ENCODE measurements at regions not wholly inside any gene's neighbourhood (a gene's known extent, or its start where the extent isn't known, plus 50 kb on each side); places are given as distances from the start of the nearest gene placed in this dataset.

DNA sequence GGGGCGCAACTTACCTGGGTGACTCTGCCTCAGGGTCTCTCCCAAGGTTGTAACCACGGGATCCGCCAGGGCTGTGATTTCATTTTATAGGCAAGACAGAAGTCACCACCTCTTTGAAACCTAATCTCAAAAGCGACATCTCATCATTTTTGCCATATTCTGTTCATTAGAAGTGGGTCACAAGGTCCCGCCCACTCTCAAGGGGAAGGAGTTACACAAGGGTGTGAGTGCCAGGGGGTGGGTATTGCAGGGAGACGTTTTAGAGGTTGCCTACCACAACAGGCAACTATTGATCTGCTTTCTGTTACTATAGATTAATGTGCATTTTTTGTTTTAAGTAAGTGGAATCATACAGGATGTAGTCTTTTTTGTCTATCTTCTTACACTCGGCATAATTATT is 56.6 kb upstream of the ADPGK start:
- no peak overlapping the region for H3K4me3 Mint-ChIP-seq
- peaks cover 28% of the 10 kb centered on the region for H3K27me3 Mint-ChIP-seq
- Histone ChIP-seq H3K4me3 (ENCODE audit: control extremely low read depth in 1 of 5, extremely low read depth in 1 of 5, insufficient read depth in 1 of 5, low read depth in 2 of 5, low read length in 4 of 5) (no peak overlapping the region), H3K36me3 (replicated peaks in 1 of 2; ENCODE audit: control extremely low read depth in 1 of 2, control insufficient read depth in 1 of 2, extremely low read depth in 1 of 2, insufficient read depth in 2 of 2, low read length in 1 of 2) (no peaks in the 10 kb centered on the region), H2AFZ (ENCODE audit: insufficient read depth, low read depth, low read length, poor library complexity, severe bottlenecking) (no peak overlapping the region), H3K79me2 (ENCODE audit: control insufficient read depth, insufficient read depth, low read length) (no peaks in the 10 kb centered on the region), H3K4me2 (replicated peaks; ENCODE audit: low read depth, low read length, poor library complexity, severe bottlenecking) (no peak overlapping the region), H3K9ac (ENCODE audit: low read length) (no peak overlapping the region), H4K20me1 (ENCODE audit: control insufficient read depth, insufficient read depth, low read length, poor library complexity, severe bottlenecking) (no peaks in the 10 kb centered on the region), H3K27me3 (replicated peaks in 1 of 4; ENCODE audit: control extremely low read depth in 1 of 4, control insufficient read depth in 3 of 4, insufficient read depth in 4 of 4, low read length in 3 of 4) (peaks cover 0 to 3% (median 0%) of the 10 kb centered on the region in 4 experiments), H3K4me1 (ENCODE audit: control insufficient read depth in 2 of 2, insufficient read depth in 2 of 2, low read length in 2 of 2) (no peaks in the 10 kb centered on the region), H3K27ac (ENCODE audit: low read length in 2 of 2) (no peak overlapping the region), H3K9me3 (ENCODE audit: control extremely low read depth in 1 of 3, control insufficient read depth in 2 of 3, insufficient read depth in 1 of 3, low read length in 2 of 3) (no peaks in the 10 kb centered on the region)
- ChIA-PET POLR2A (no interaction called here), CTCF (no interaction called here)
- DNase-seq (no peak), ATAC-seq (ENCODE audit: low read depth) (no peak)
- H3K27ac Mint-ChIP-seq = no peak overlapping the region
- TF ChIP-seq EZH2 (IDR thresholded peaks at IDR 0.05; ENCODE audit: borderline replicate concordance, insufficient read depth, low read depth, low read length, poor library complexity, severe bottlenecking) = no peak
- H3K9me3 Mint-ChIP-seq (ENCODE audit: insufficient read depth) = no peaks in the 10 kb centered on the region
- no peaks in the 10 kb centered on the region for H3K4me1 Mint-ChIP-seq
- intact Hi-C loops (cut with micrococcal nuclease) = no loop called here
- 100% methylated on average over 3 of the region's 7 CpGs for WGBS (ENCODE audit: insufficient coverage)

DNA sequence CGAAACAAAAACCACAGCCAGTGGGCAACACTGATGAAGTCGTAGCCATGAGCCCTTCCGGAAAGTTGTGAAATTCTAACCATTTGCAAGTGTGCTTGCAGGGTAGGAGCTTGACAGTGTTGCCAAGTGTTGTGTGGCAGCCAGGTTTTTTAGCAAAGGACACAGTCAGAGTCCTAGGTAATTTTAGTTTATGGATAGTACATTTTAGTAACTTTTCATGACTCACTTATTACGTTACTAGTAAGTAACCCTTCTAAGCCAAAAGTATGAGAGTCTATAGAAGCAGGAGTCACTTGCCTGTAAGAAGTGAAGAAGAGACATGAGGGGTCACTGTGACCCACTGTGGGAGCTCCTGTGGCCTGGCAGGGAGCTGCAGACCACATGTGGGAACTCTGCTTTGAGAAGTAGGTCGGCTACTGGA is 54.8 kb upstream of the ADPGK start:
- no peaks in the 10 kb centered on the region for H3K9me3 Mint-ChIP-seq (ENCODE audit: insufficient read depth)

More for the DNA sequence above, 54.8 kb upstream of the ADPGK start:
- Histone ChIP-seq H3K4me1 (ENCODE audit: control insufficient read depth in 2 of 2, insufficient read depth in 2 of 2, low read length in 2 of 2) (no peaks in the 10 kb centered on the region), H3K9me3 (ENCODE audit: control extremely low read depth in 1 of 3, control insufficient read depth in 2 of 3, insufficient read depth in 1 of 3, low read length in 2 of 3) (no peaks in the 10 kb centered on the region), H4K20me1 (ENCODE audit: control insufficient read depth, insufficient read depth, low read length, poor library complexity, severe bottlenecking) (no peaks in the 10 kb centered on the region), H3K36me3 (replicated peaks in 1 of 2; ENCODE audit: control extremely low read depth in 1 of 2, control insufficient read depth in 1 of 2, extremely low read depth in 1 of 2, insufficient read depth in 2 of 2, low read length in 1 of 2) (no peaks in the 10 kb centered on the region), H3K27me3 (replicated peaks in 1 of 4; ENCODE audit: control extremely low read depth in 1 of 4, control insufficient read depth in 3 of 4, insufficient read depth in 4 of 4, low read length in 3 of 4) (peaks cover 0 to 5% (median 1%) of the 10 kb centered on the region in 4 experiments), H3K9ac (ENCODE audit: low read length) (no peak overlapping the region), H2AFZ (ENCODE audit: insufficient read depth, low read depth, low read length, poor library complexity, severe bottlenecking) (no peak overlapping the region), H3K27ac (ENCODE audit: low read length in 2 of 2) (no peak overlapping the region), H3K4me3 (ENCODE audit: control extremely low read depth in 1 of 5, extremely low read depth in 1 of 5, insufficient read depth in 1 of 5, low read depth in 2 of 5, low read length in 4 of 5) (no peak overlapping the region), H3K4me2 (replicated peaks; ENCODE audit: low read depth, low read length, poor library complexity, severe bottlenecking) (no peak overlapping the region), H3K79me2 (ENCODE audit: control insufficient read depth, insufficient read depth, low read length) (no peaks in the 10 kb centered on the region)
- H3K27me3 Mint-ChIP-seq = peaks cover 27% of the 10 kb centered on the region
- intact Hi-C loops (cut with micrococcal nuclease) = no loop called here
- WGBS (ENCODE audit: insufficient coverage) = 70% methylated on average over 3 of the region's 5 CpGs
- POLR2A ChIA-PET = no interaction called here
- no peak overlapping the region for H3K27ac Mint-ChIP-seq
- H3K4me3 Mint-ChIP-seq = no peak overlapping the region
- CTCF ChIA-PET = no interaction called here
- DNase-seq = no peak
- no peak for ATAC-seq (ENCODE audit: low read depth)
- H3K4me1 Mint-ChIP-seq = no peaks in the 10 kb centered on the region
- TF ChIP-seq, protein P1, sequence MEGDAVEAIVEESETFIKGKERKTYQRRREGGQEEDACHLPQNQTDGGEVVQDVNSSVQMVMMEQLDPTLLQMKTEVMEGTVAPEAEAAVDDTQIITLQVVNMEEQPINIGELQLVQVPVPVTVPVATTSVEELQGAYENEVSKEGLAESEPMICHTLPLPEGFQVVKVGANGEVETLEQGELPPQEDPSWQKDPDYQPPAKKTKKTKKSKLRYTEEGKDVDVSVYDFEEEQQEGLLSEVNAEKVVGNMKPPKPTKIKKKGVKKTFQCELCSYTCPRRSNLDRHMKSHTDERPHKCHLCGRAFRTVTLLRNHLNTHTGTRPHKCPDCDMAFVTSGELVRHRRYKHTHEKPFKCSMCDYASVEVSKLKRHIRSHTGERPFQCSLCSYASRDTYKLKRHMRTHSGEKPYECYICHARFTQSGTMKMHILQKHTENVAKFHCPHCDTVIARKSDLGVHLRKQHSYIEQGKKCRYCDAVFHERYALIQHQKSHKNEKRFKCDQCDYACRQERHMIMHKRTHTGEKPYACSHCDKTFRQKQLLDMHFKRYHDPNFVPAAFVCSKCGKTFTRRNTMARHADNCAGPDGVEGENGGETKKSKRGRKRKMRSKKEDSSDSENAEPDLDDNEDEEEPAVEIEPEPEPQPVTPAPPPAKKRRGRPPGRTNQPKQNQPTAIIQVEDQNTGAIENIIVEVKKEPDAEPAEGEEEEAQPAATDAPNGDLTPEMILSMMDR (IDR thresholded peaks at IDR 0.05) = no peak
- TF ChIP-seq EZH2 (IDR thresholded peaks at IDR 0.05; ENCODE audit: borderline replicate concordance, insufficient read depth, low read depth, low read length, poor library complexity, severe bottlenecking) = no peak

Data from B cell (primary cell).